Endothelial cell of umbilical vein (primary cell): ENCODE measurements at regions not wholly inside any gene's neighbourhood (a gene's known extent, or its start where the extent isn't known, plus 50 kb on each side); places are given as distances from the start of the nearest gene placed in this dataset.

Experiments
- BruUV-seq: library from RNA; stranded (reverse); fragments of 400-500 nt; replicated peaks from 2 replicates; lab custom pipeline; 2021; lab: Mats Ljungman, UMichigan
- CTCF ChIA-PET: fragments of 300-600, 350-600 bp; sonication (Branson Sonifier 250); formaldehyde crosslinking; loops from one replicate; lab custom pipeline; 2021; ENCODE audit warnings: antibody characterized with exemption, inconsistent platforms; lab: Charles Lee
- POLR2A ChIA-PET: fragments of 300-600, 350-600 bp; sonication (Branson Sonifier 250); formaldehyde crosslinking; loops from one replicate; lab custom pipeline; 2021; ENCODE audit warnings: antibody characterized with exemption, inconsistent platforms; lab: Charles Lee
- DNase-seq: peaks from one replicate; pipeline ENCODE4 v3.0.0-alpha.2; 2011; ENCODE audit warnings: low read depth, low spot score
- FAIRE-seq: peaks from 2 replicates; lab custom pipeline; 2011; peaks lifted over from hg19 to GRCh38; lab: Jason Lieb, UNC
- H2AFZ ChIP-seq: 2 replicates; pipeline ENCODE4 v1.6.0; 2012; ENCODE audit warnings: low read depth, low read length, control low read depth, inconsistent platforms
- H3K27ac ChIP-seq: 2 replicates; pipeline ENCODE4 v1.5.1; 2011; ENCODE audit warnings: low read depth, mild to moderate bottlenecking, control low read depth, low read length, moderate library complexity; ENCODE audit not compliant: insufficient read depth
- H3K27me3 ChIP-seq, 2 experiments: 2 replicates each; pipeline versions ENCODE4 v1.6.0 to v1.6.1; 2011; ENCODE audit warnings: low read length in 2 of 2, mixed read lengths in 1 of 2; ENCODE audit not compliant: control insufficient read depth in 2 of 2, insufficient read depth in 2 of 2
- H3K36me3 ChIP-seq, 2 experiments: 2 replicates in 1 of 2; 3 replicates in 1 of 2; pipeline ENCODE4 v1.5.1; 2011; ENCODE audit warnings: low read length in 2 of 2, mild to moderate bottlenecking in 1 of 2, moderate library complexity in 1 of 2; ENCODE audit not compliant: control insufficient read depth in 2 of 2, insufficient read depth in 2 of 2; ENCODE audit errors: extremely low read depth in 1 of 2
- H3K4me1 ChIP-seq: 3 replicates; pipeline ENCODE4 v1.5.1; 2011; ENCODE audit warnings: mild to moderate bottlenecking, low read length; ENCODE audit not compliant: control insufficient read depth, insufficient read depth; ENCODE audit errors: extremely low read depth
- H3K4me2 ChIP-seq: 2 replicates; pipeline ENCODE4 v1.6.1; 2011; ENCODE audit warnings: low read length, control low read depth, mixed read lengths; ENCODE audit not compliant: insufficient read depth
- H3K4me3 ChIP-seq, 3 experiments: fragments of 200-600 bp in 1 of 3; sonication (generic), shearing (Covaris generic) in 1 of 3; replicated peaks in 1 of 3; 2 replicates each; pipeline ENCODE4 v1.5.1; 2011 to 2016; ENCODE audit warnings: control low read depth in 3 of 3, low read length in 3 of 3, mild to moderate bottlenecking in 2 of 3, inconsistent platforms in 1 of 3, low read depth in 1 of 3, moderate library complexity in 1 of 3; ENCODE audit not compliant: insufficient read depth in 1 of 3
- H3K79me2 ChIP-seq: 2 replicates; pipeline ENCODE4 v1.6.0; 2012; ENCODE audit warnings: low read length, inconsistent platforms; ENCODE audit not compliant: control insufficient read depth, insufficient read depth
- H3K9ac ChIP-seq: replicated peaks from 2 replicates; pipeline ENCODE3; 2011; ENCODE audit warnings: low read length, control low read depth; ENCODE audit not compliant: insufficient read depth; ENCODE audit errors: extremely low read depth
- H3K9me1 ChIP-seq: replicated peaks from 3 replicates; pipeline ENCODE4 v1.6.0; 2011; ENCODE audit warnings: mild to moderate bottlenecking, low read length; ENCODE audit not compliant: control insufficient read depth, insufficient read depth; ENCODE audit errors: extremely low read depth
- H3K9me3 ChIP-seq: replicated peaks from 2 replicates; pipeline ENCODE4 v1.5.1; 2012; ENCODE audit warnings: low read length, inconsistent platforms; ENCODE audit not compliant: control insufficient read depth, insufficient read depth
- H4K20me1 ChIP-seq: replicated peaks from 2 replicates; pipeline ENCODE3; 2011; ENCODE audit warnings: mild to moderate bottlenecking, low read length; ENCODE audit not compliant: control insufficient read depth, insufficient read depth; ENCODE audit errors: extremely low read depth
- CTCF ChIP-seq, 2 donors: IDR thresholded peaks; 1 replicate in 1 of 2; 2 replicates in 1 of 2; pipeline ENCODE4 v1.5.1; 2011; ENCODE audit warnings: low read length in 2 of 2, mild to moderate bottlenecking in 2 of 2, moderate library complexity in 2 of 2, control low read depth in 1 of 2, inconsistent platforms in 1 of 2, low read depth in 1 of 2; ENCODE audit not compliant: insufficient read depth in 1 of 2; ENCODE audit errors: extremely low read depth in 1 of 2
- EZH2 ChIP-seq: IDR thresholded peaks from 2 replicates; pipeline ENCODE4 v1.6.1; 2012; ENCODE audit warnings: borderline replicate concordance, low read depth, mild to moderate bottlenecking, moderate library complexity, low read length, inconsistent platforms; ENCODE audit not compliant: severe bottlenecking
- FOS ChIP-seq: IDR thresholded peaks from 2 replicates; pipeline ENCODE4 v1.6.1; 2011; ENCODE audit warnings: mild to moderate bottlenecking, low read length, moderate library complexity, borderline replicate concordance; ENCODE audit not compliant: insufficient read depth
- GATA2 ChIP-seq: IDR thresholded peaks from 2 replicates; pipeline ENCODE4 v1.7.0; 2011; ENCODE audit warnings: low read depth, mild to moderate bottlenecking, moderate library complexity, mixed read lengths, low read length; ENCODE audit not compliant: insufficient read length, insufficient read depth
- JUN ChIP-seq: IDR thresholded peaks from 2 replicates; pipeline ENCODE4 v1.6.1; 2011; ENCODE audit warnings: borderline replicate concordance, low read depth; ENCODE audit not compliant: insufficient read length, insufficient read depth
- MAX ChIP-seq: IDR thresholded peaks from 2 replicates; pipeline ENCODE4 v1.6.1; 2011; ENCODE audit not compliant: insufficient read depth, insufficient read length
- MYC ChIP-seq: IDR thresholded peaks from one replicate; pipeline ENCODE4 v1.6.1; 2011; ENCODE audit warnings: mild to moderate bottlenecking, low read depth, low read length
- POLR2A ChIP-seq: IDR thresholded peaks from 2 replicates; pipeline ENCODE4 v1.6.1; 2012; ENCODE audit warnings: low read depth, mild to moderate bottlenecking, control low read depth, low read length
- POLR2AphosphoS5 ChIP-seq: IDR thresholded peaks from 2 replicates; pipeline ENCODE4 v1.6.1; 2012; ENCODE audit warnings: low read depth, mild to moderate bottlenecking, control low read depth, low read length, moderate library complexity; ENCODE audit not compliant: insufficient read depth
- dilution Hi-C: fragments of 300-500 bp; cut with MboI; formaldehyde crosslinking; loops from one replicate; pipeline ENCODE4 v1.15.0; 2019; ENCODE audit warnings: low sequenced_read_pairs; ENCODE audit not compliant: extremely low pct_ligation_motif_present
- intact Hi-C: fragments of 100-400 bp; cut with micrococcal nuclease; formaldehyde crosslinking; loops from one replicate; pipeline ENCODE4 v1.10.0; 2022

GRCh38 chr5:77904362-77904761, 128.2 kb upstream of the TBCA start:
- POLR2A ChIA-PET, result no interaction called here
- FAIRE-seq (no peak), DNase-seq (no peak)
- Histone ChIP-seq H4K20me1 (no peaks in the 10 kb centered on the region), H3K4me3 (no peak overlapping the region), H3K4me1 (no peaks in the 10 kb centered on the region), H3K9ac (no peak overlapping the region), H3K79me2 (no peaks in the 10 kb centered on the region), H3K9me3 (no peaks in the 10 kb centered on the region), H3K27ac (no peak overlapping the region), H3K36me3 (no peaks in the 10 kb centered on the region), H2AFZ (no peak overlapping the region), H3K4me2 (no peak overlapping the region), H3K9me1 (no peaks in the 10 kb centered on the region), H3K27me3 (peaks cover 4 to 7% of the 10 kb centered on the region in 2 experiments)
- dilution Hi-C loops, result no loop called here
- intact Hi-C loops, result no loop called here
- TF ChIP-seq JUN, result no peak
- no peak for TF ChIP-seq MAX
- no peak for TF ChIP-seq GATA2
- no peak for TF ChIP-seq POLR2AphosphoS5
- no peak for TF ChIP-seq MYC
- no peak for TF ChIP-seq FOS
- no peak for TF ChIP-seq EZH2
- TF ChIP-seq CTCF (IDR thresholded peaks at IDR 0.05; ENCODE audit: extremely low read depth in 1 of 2, insufficient read depth in 1 of 2, low read depth in 1 of 2, low read length in 2 of 2), result no peak
- TF ChIP-seq POLR2A, result no peak
- no TSS peak for BruUV-seq
- CTCF ChIA-PET, result interaction anchor here (1.4 kb wide), 2 partner anchors 16 to 23 kb away, joined by 3 read pairs; no protein-coding TSS in a partner anchor
